ENCODE measurements at regions not wholly inside any gene's neighbourhood (a gene's known extent, or its start where the extent isn't known, plus 50 kb on each side); places are given as distances from the start of the nearest gene placed in this dataset.
"Not testable (repeated sequence)": the region's sequence is repeated elsewhere in the genome, so short reads cannot be mapped to it uniquely, and the experiment has no call there.

GRCh38 chr14:27634056-27634970 lies 1036.5 kb upstream of the NOVA1 start:
- TF ChIP-seq, protein P1, sequence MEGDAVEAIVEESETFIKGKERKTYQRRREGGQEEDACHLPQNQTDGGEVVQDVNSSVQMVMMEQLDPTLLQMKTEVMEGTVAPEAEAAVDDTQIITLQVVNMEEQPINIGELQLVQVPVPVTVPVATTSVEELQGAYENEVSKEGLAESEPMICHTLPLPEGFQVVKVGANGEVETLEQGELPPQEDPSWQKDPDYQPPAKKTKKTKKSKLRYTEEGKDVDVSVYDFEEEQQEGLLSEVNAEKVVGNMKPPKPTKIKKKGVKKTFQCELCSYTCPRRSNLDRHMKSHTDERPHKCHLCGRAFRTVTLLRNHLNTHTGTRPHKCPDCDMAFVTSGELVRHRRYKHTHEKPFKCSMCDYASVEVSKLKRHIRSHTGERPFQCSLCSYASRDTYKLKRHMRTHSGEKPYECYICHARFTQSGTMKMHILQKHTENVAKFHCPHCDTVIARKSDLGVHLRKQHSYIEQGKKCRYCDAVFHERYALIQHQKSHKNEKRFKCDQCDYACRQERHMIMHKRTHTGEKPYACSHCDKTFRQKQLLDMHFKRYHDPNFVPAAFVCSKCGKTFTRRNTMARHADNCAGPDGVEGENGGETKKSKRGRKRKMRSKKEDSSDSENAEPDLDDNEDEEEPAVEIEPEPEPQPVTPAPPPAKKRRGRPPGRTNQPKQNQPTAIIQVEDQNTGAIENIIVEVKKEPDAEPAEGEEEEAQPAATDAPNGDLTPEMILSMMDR (IDR thresholded peaks at IDR 0.05), result no peak
- no peak for TF ChIP-seq POLR2A (IDR thresholded peaks at IDR 0.05)
- no peaks in the 10 kb centered on the region for H3K36me3 ChIP-seq
- ATAC-seq (no peak), DNase-seq (no peak)
- no peaks in the 10 kb centered on the region for H3K9me3 ChIP-seq
- H3K27ac ChIP-seq, result no peak overlapping the region
- intact Hi-C loops (cut with DNase I), result no loop called here
- H3K4me3 ChIP-seq, result no peak overlapping the region
- H3K27me3 ChIP-seq, result no peaks in the 10 kb centered on the region
- WGBS, 4 donors, result 85 to 86% (median 86%) methylated on average over 15 of the region's 15 CpGs
- no peaks in the 10 kb centered on the region for H3K4me1 ChIP-seq

- peaks cover 0 to 36% (median 18%) of the 10 kb centered on the region in 12 donors for H3K9me3 ChIP-seq
- DNase-seq; intact Hi-C loops (cut with DNase I); H3K27me3 ChIP-seq; H3K36me3 ChIP-seq; H3K4me3 ChIP-seq; H3K4me1 ChIP-seq; H3K27ac ChIP-seq; ATAC-seq: not testable (repeated sequence)
- WGBS, 4 donors, result 79 to 100% (median 95%) methylated on average over 1 of the region's 1 CpG
Observed at GRCh38 chr14:27640688-27641087, 1042.9 kb upstream of the NOVA1 start.

DNA sequence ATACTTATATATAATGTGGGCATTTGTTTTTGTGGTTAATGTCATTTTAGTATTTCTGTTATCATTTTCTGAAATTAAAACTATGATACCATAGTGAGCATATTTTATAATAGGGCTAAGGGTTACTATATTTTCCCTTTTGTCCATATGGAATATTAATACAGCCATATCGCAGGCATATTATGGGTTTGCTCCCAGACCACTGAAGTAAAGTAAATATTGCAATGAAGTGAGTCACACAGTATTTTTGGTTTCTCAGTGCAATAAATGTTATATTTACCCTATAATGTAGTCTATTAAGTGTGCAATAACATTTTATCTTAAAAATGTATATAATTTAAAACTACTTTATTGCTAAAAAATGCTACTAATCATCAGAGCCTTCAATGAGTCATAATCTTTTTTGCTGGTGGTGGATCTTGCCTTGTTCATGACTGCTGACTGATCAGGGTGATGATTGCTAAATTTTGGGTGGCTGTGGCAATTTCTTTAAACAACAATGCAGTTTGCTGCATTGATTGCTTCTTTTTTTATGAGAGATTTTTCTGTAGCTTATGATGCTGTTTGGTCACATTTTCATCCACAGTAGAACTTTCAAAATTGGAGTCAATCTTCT lies 1044.5 kb upstream of the NOVA1 start:
- TF ChIP-seq, protein P1 (IDR thresholded peaks at IDR 0.05), result no peak
- no peak for TF ChIP-seq POLR2A (IDR thresholded peaks at IDR 0.05)
- Histone ChIP-seq H3K27me3 (no peaks in the 10 kb centered on the region), H3K36me3 (no peaks in the 10 kb centered on the region), H3K27ac (no peak overlapping the region), H3K4me3 (no peak overlapping the region), H3K9me3 (peaks cover 0 to 36% (median 18%) of the 10 kb centered on the region in 12 donors), H3K4me1 (no peaks in the 10 kb centered on the region)
- 94 to 97% (median 96%) methylated on average over 1 of the region's 1 CpG for WGBS, 4 donors
- ATAC-seq (no peak), DNase-seq (no peak)
- intact Hi-C loops (cut with DNase I), result no loop called here

GRCh38 chr14:27660683-27661082 lies 1062.8 kb upstream of the NOVA1 start:
- H3K27ac ChIP-seq, result no peak overlapping the region
- H3K27me3 ChIP-seq, result no peaks in the 10 kb centered on the region
- peaks cover 0 to 49% (median 8%) of the 10 kb centered on the region in 12 donors for H3K9me3 ChIP-seq
- TF ChIP-seq POLR2A (IDR thresholded peaks at IDR 0.05), result no peak
- TF ChIP-seq, protein P1 (IDR thresholded peaks at IDR 0.05), result no peak
- WGBS, 4 donors, result 42 to 62% (median 50%) methylated on average over 1 of the region's 1 CpG
- intact Hi-C loops (cut with DNase I), result no loop called here
- H3K4me3 ChIP-seq, result no peak overlapping the region
- H3K36me3 ChIP-seq, result no peaks in the 10 kb centered on the region
- ATAC-seq, result no peak
- no peak for DNase-seq
- no peaks in the 10 kb centered on the region for H3K4me1 ChIP-seq

All from heart left ventricle (tissue), 16 donors.